ENCODE measurements at regions not wholly inside any gene's neighbourhood (a gene's known extent, or its start where the extent isn't known, plus 50 kb on each side); places are given as distances from the start of the nearest gene placed in this dataset.

DNA sequence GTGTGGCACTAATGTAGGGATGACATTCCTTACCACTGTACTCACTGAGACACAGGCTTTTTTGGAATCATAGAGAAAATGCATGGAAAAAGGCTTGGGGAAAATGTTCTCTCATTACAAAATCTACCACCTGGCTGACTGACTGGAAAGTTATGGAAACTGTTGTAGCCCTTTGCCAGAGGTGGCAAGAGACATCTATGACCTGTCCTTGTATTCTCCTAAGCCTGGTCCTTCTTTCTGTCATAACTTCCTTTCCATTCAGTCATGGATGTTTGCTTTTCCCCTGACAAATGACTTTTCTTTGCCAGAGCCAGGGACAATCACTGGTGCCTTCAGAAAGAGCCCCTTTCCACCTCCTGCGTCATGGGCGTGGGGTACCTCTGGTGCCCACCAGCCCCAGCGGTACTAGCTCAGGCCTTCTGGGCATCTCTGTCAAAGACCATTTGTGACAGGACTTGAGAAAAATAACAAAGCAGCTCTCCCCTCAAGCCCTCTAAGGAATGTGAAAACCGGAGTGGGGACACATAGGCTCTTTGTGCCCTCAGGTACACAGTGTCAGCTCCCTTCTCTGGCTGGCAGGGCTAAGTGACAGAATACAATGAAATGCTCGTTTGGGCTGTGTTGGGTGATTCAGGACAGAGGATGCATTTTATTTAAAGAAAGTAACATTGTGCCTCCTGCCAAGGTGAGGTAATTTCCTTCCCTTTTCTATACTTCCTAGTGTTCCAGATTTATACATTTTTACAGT, 381.1 kb upstream of the RASGRP1 start:
- Mint-ChIP-seq H3K9me3 (no peaks in the 10 kb centered on the region), H3K36me3 (ENCODE audit: low read depth) (no peaks in the 10 kb centered on the region), H3K4me3 (no peak overlapping the region), H3K27ac (no peak overlapping the region), H3K4me1 (ENCODE audit: low read depth) (no peaks in the 10 kb centered on the region), H3K27me3 (peaks cover 11% of the 10 kb centered on the region)
- H3K9me3 ChIP-seq (ENCODE audit: control insufficient read depth in 1 of 2, insufficient read depth in 1 of 2, low read length in 2 of 2): no peaks in the 10 kb centered on the region
- H3K4me3 ChIP-seq (ENCODE audit: low read length): no peak overlapping the region
- H3K27me3 ChIP-seq (ENCODE audit: control insufficient read depth in 1 of 2, insufficient read depth in 2 of 2, low read length in 2 of 2): peaks cover 0 to 3% of the 10 kb centered on the region in 2 experiments
- intact Hi-C loops (cut with DNase I, micrococcal nuclease): no loop called here
- POLR2A ChIA-PET: no interaction called here
- ATAC-seq (ENCODE audit: poor library complexity) (no peak), DNase-seq (no peak)
- H3K27ac ChIP-seq (ENCODE audit: low read depth in 1 of 2, low read length in 2 of 2): no peak overlapping the region
- H3K4me1 ChIP-seq (ENCODE audit: insufficient read depth, low read length): no peaks in the 10 kb centered on the region
- H3K36me3 ChIP-seq (ENCODE audit: insufficient read depth, low read length): no peaks in the 10 kb centered on the region
- CTCF ChIA-PET: no interaction called here
- TF ChIP-seq, protein P1, sequence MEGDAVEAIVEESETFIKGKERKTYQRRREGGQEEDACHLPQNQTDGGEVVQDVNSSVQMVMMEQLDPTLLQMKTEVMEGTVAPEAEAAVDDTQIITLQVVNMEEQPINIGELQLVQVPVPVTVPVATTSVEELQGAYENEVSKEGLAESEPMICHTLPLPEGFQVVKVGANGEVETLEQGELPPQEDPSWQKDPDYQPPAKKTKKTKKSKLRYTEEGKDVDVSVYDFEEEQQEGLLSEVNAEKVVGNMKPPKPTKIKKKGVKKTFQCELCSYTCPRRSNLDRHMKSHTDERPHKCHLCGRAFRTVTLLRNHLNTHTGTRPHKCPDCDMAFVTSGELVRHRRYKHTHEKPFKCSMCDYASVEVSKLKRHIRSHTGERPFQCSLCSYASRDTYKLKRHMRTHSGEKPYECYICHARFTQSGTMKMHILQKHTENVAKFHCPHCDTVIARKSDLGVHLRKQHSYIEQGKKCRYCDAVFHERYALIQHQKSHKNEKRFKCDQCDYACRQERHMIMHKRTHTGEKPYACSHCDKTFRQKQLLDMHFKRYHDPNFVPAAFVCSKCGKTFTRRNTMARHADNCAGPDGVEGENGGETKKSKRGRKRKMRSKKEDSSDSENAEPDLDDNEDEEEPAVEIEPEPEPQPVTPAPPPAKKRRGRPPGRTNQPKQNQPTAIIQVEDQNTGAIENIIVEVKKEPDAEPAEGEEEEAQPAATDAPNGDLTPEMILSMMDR (IDR thresholded peaks at IDR 0.05): no peak

DNA sequence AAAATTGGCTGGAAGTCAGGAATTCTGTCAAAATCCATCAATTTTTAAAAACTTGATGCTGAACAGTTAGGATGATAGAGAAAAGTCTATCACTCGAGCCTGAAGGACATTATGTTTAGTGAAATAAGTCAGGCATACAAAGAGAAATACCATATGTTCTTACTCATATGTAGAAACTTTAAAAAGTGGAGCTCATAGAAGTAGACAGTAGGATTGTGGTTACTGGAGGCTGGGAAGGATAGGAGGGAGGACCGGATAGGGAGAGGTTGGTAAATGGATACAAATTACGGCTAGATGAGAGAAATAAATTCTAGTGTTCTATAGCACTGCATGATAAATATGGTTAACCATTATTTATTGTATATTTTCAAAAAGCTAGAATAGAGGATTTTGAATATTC, 389.5 kb upstream of the RASGRP1 start:
- no peak overlapping the region for H3K27ac ChIP-seq (ENCODE audit: low read depth in 1 of 2, low read length in 2 of 2)
- DNase-seq (no peak), ATAC-seq (ENCODE audit: poor library complexity) (no peak)
- no peaks in the 10 kb centered on the region for H3K27me3 ChIP-seq (ENCODE audit: control insufficient read depth in 1 of 2, insufficient read depth in 2 of 2, low read length in 2 of 2)
- intact Hi-C loops (cut with DNase I, micrococcal nuclease): no loop called here
- no peaks in the 10 kb centered on the region for H3K4me1 Mint-ChIP-seq (ENCODE audit: low read depth)
- TF ChIP-seq, protein P1 (IDR thresholded peaks at IDR 0.05): no peak
- no peaks in the 10 kb centered on the region for H3K9me3 Mint-ChIP-seq
- H3K4me3 Mint-ChIP-seq: no peak overlapping the region
- H3K36me3 Mint-ChIP-seq (ENCODE audit: low read depth): no peaks in the 10 kb centered on the region
- H3K27ac Mint-ChIP-seq: no peak overlapping the region
- no peaks in the 10 kb centered on the region for H3K27me3 Mint-ChIP-seq
- H3K4me3 ChIP-seq (ENCODE audit: low read length): no peak overlapping the region
- POLR2A ChIA-PET: no interaction called here
- no peaks in the 10 kb centered on the region for H3K36me3 ChIP-seq (ENCODE audit: insufficient read depth, low read length)
- CTCF ChIA-PET: no interaction called here
- H3K4me1 ChIP-seq (ENCODE audit: insufficient read depth, low read length): no peaks in the 10 kb centered on the region
- H3K9me3 ChIP-seq (ENCODE audit: control insufficient read depth in 1 of 2, insufficient read depth in 1 of 2, low read length in 2 of 2): no peaks in the 10 kb centered on the region

DNA sequence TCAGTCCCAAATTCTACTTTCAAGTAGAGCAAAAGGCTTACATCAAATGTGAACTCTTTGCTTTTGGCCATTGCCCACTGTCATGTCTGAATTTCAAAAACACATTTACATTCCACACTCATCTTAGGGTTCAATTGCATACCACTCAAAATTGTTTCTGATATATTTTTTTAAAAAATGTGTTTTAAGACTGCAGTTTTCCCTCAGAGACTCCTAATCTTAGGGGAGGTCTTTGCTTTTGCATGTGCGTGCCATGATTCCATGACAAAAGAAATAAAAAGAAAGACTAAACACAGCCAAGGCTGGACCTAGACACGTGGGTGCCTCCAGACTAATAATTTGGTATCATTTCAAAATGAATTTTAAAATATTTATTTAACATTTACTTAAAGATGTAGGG, 396.8 kb upstream of the RASGRP1 start:
- CTCF ChIA-PET: interaction anchor here (2.0 kb wide), 1 partner anchor 9 kb away, joined by 5 read pairs; no protein-coding TSS in a partner anchor
- POLR2A ChIA-PET: no interaction called here
- ATAC-seq (ENCODE audit: poor library complexity) (no peak), DNase-seq (no peak)
- TF ChIP-seq, protein P1 (IDR thresholded peaks at IDR 0.05): no peak
- no peaks in the 10 kb centered on the region for H3K4me1 Mint-ChIP-seq (ENCODE audit: low read depth)
- no peak overlapping the region for H3K4me3 ChIP-seq (ENCODE audit: low read length)
- no peaks in the 10 kb centered on the region for H3K4me1 ChIP-seq (ENCODE audit: insufficient read depth, low read length)
- H3K36me3 ChIP-seq (ENCODE audit: insufficient read depth, low read length): no peaks in the 10 kb centered on the region
- no peaks in the 10 kb centered on the region for H3K36me3 Mint-ChIP-seq (ENCODE audit: low read depth)
- H3K27ac ChIP-seq (ENCODE audit: low read depth in 1 of 2, low read length in 2 of 2): no peak overlapping the region
- H3K4me3 Mint-ChIP-seq: no peak overlapping the region
- H3K27me3 Mint-ChIP-seq: peaks cover 6% of the 10 kb centered on the region
- no peaks in the 10 kb centered on the region for H3K9me3 Mint-ChIP-seq
- intact Hi-C loops (cut with DNase I, micrococcal nuclease): loop anchor here in 1 of 2 experiments (10.0 kb wide), 1 partner anchor 57 kb away; no protein-coding TSS in a partner anchor
- no peaks in the 10 kb centered on the region for H3K27me3 ChIP-seq (ENCODE audit: control insufficient read depth in 1 of 2, insufficient read depth in 2 of 2, low read length in 2 of 2)
- no peaks in the 10 kb centered on the region for H3K9me3 ChIP-seq (ENCODE audit: control insufficient read depth in 1 of 2, insufficient read depth in 1 of 2, low read length in 2 of 2)
- H3K27ac Mint-ChIP-seq: no peak overlapping the region

Data from CD4-positive, alpha-beta T cell (primary cell).